Endothelial cell of umbilical vein (primary cell): ENCODE measurements at regions not wholly inside any gene's neighbourhood (a gene's known extent, or its start where the extent isn't known, plus 50 kb on each side); places are given as distances from the start of the nearest gene placed in this dataset.

Experiments used
- BruUV-seq: library from RNA; stranded (reverse); fragments of 400-500 nt; replicated peaks from 2 replicates; lab custom pipeline; 2021; lab: Mats Ljungman, UMichigan
- CTCF ChIA-PET: fragments of 300-600, 350-600 bp; sonication (Branson Sonifier 250); formaldehyde crosslinking; loops from one replicate; lab custom pipeline; 2021; ENCODE audit warnings: antibody characterized with exemption, inconsistent platforms; lab: Charles Lee
- POLR2A ChIA-PET: fragments of 300-600, 350-600 bp; sonication (Branson Sonifier 250); formaldehyde crosslinking; loops from one replicate; lab custom pipeline; 2021; ENCODE audit warnings: antibody characterized with exemption, inconsistent platforms; lab: Charles Lee
- DNase-seq: peaks from one replicate; pipeline ENCODE4 v3.0.0-alpha.2; 2011; ENCODE audit warnings: low read depth, low spot score
- FAIRE-seq: peaks from 2 replicates; lab custom pipeline; 2011; peaks lifted over from hg19 to GRCh38; lab: Jason Lieb, UNC
- H2AFZ ChIP-seq: 2 replicates; pipeline ENCODE4 v1.6.0; 2012; ENCODE audit warnings: low read depth, low read length, control low read depth, inconsistent platforms
- H3K27ac ChIP-seq: 2 replicates; pipeline ENCODE4 v1.5.1; 2011; ENCODE audit warnings: low read depth, mild to moderate bottlenecking, control low read depth, low read length, moderate library complexity; ENCODE audit not compliant: insufficient read depth
- H3K27me3 ChIP-seq, 2 experiments: 2 replicates each; pipeline versions ENCODE4 v1.6.0 to v1.6.1; 2011; ENCODE audit warnings: low read length in 2 of 2, mixed read lengths in 1 of 2; ENCODE audit not compliant: control insufficient read depth in 2 of 2, insufficient read depth in 2 of 2
- H3K36me3 ChIP-seq, 2 experiments: 2 replicates in 1 of 2; 3 replicates in 1 of 2; pipeline ENCODE4 v1.5.1; 2011; ENCODE audit warnings: low read length in 2 of 2, mild to moderate bottlenecking in 1 of 2, moderate library complexity in 1 of 2; ENCODE audit not compliant: control insufficient read depth in 2 of 2, insufficient read depth in 2 of 2; ENCODE audit errors: extremely low read depth in 1 of 2
- H3K4me1 ChIP-seq: 3 replicates; pipeline ENCODE4 v1.5.1; 2011; ENCODE audit warnings: mild to moderate bottlenecking, low read length; ENCODE audit not compliant: control insufficient read depth, insufficient read depth; ENCODE audit errors: extremely low read depth
- H3K4me2 ChIP-seq: 2 replicates; pipeline ENCODE4 v1.6.1; 2011; ENCODE audit warnings: low read length, control low read depth, mixed read lengths; ENCODE audit not compliant: insufficient read depth
- H3K4me3 ChIP-seq, 3 experiments: fragments of 200-600 bp in 1 of 3; sonication (generic), shearing (Covaris generic) in 1 of 3; replicated peaks in 1 of 3; 2 replicates each; pipeline ENCODE4 v1.5.1; 2011 to 2016; ENCODE audit warnings: control low read depth in 3 of 3, low read length in 3 of 3, mild to moderate bottlenecking in 2 of 3, inconsistent platforms in 1 of 3, low read depth in 1 of 3, moderate library complexity in 1 of 3; ENCODE audit not compliant: insufficient read depth in 1 of 3
- H3K79me2 ChIP-seq: 2 replicates; pipeline ENCODE4 v1.6.0; 2012; ENCODE audit warnings: low read length, inconsistent platforms; ENCODE audit not compliant: control insufficient read depth, insufficient read depth
- H3K9ac ChIP-seq: replicated peaks from 2 replicates; pipeline ENCODE3; 2011; ENCODE audit warnings: low read length, control low read depth; ENCODE audit not compliant: insufficient read depth; ENCODE audit errors: extremely low read depth
- H3K9me1 ChIP-seq: replicated peaks from 3 replicates; pipeline ENCODE4 v1.6.0; 2011; ENCODE audit warnings: mild to moderate bottlenecking, low read length; ENCODE audit not compliant: control insufficient read depth, insufficient read depth; ENCODE audit errors: extremely low read depth
- H3K9me3 ChIP-seq: replicated peaks from 2 replicates; pipeline ENCODE4 v1.5.1; 2012; ENCODE audit warnings: low read length, inconsistent platforms; ENCODE audit not compliant: control insufficient read depth, insufficient read depth
- H4K20me1 ChIP-seq: replicated peaks from 2 replicates; pipeline ENCODE3; 2011; ENCODE audit warnings: mild to moderate bottlenecking, low read length; ENCODE audit not compliant: control insufficient read depth, insufficient read depth; ENCODE audit errors: extremely low read depth
- CTCF ChIP-seq, 2 donors: IDR thresholded peaks; 1 replicate in 1 of 2; 2 replicates in 1 of 2; pipeline ENCODE4 v1.5.1; 2011; ENCODE audit warnings: low read length in 2 of 2, mild to moderate bottlenecking in 2 of 2, moderate library complexity in 2 of 2, control low read depth in 1 of 2, inconsistent platforms in 1 of 2, low read depth in 1 of 2; ENCODE audit not compliant: insufficient read depth in 1 of 2; ENCODE audit errors: extremely low read depth in 1 of 2
- EZH2 ChIP-seq: IDR thresholded peaks from 2 replicates; pipeline ENCODE4 v1.6.1; 2012; ENCODE audit warnings: borderline replicate concordance, low read depth, mild to moderate bottlenecking, moderate library complexity, low read length, inconsistent platforms; ENCODE audit not compliant: severe bottlenecking
- FOS ChIP-seq: IDR thresholded peaks from 2 replicates; pipeline ENCODE4 v1.6.1; 2011; ENCODE audit warnings: mild to moderate bottlenecking, low read length, moderate library complexity, borderline replicate concordance; ENCODE audit not compliant: insufficient read depth
- GATA2 ChIP-seq: IDR thresholded peaks from 2 replicates; pipeline ENCODE4 v1.7.0; 2011; ENCODE audit warnings: low read depth, mild to moderate bottlenecking, moderate library complexity, mixed read lengths, low read length; ENCODE audit not compliant: insufficient read length, insufficient read depth
- JUN ChIP-seq: IDR thresholded peaks from 2 replicates; pipeline ENCODE4 v1.6.1; 2011; ENCODE audit warnings: borderline replicate concordance, low read depth; ENCODE audit not compliant: insufficient read length, insufficient read depth
- MYC ChIP-seq: IDR thresholded peaks from one replicate; pipeline ENCODE4 v1.6.1; 2011; ENCODE audit warnings: mild to moderate bottlenecking, low read depth, low read length
- POLR2A ChIP-seq: IDR thresholded peaks from 2 replicates; pipeline ENCODE4 v1.6.1; 2012; ENCODE audit warnings: low read depth, mild to moderate bottlenecking, control low read depth, low read length
- POLR2AphosphoS5 ChIP-seq: IDR thresholded peaks from 2 replicates; pipeline ENCODE4 v1.6.1; 2012; ENCODE audit warnings: low read depth, mild to moderate bottlenecking, control low read depth, low read length, moderate library complexity; ENCODE audit not compliant: insufficient read depth
- dilution Hi-C: fragments of 300-500 bp; cut with MboI; formaldehyde crosslinking; loops from one replicate; pipeline ENCODE4 v1.15.0; 2019; ENCODE audit warnings: low sequenced_read_pairs; ENCODE audit not compliant: extremely low pct_ligation_motif_present
- intact Hi-C: fragments of 100-400 bp; cut with micrococcal nuclease; formaldehyde crosslinking; loops from one replicate; pipeline ENCODE4 v1.10.0; 2022
- TF ChIP-seq, protein P1 (sequence below): IDR thresholded peaks from 2 replicates; pipeline ENCODE4 v1.6.1; 2011; ENCODE audit not compliant: insufficient read depth, insufficient read length

DNA sequence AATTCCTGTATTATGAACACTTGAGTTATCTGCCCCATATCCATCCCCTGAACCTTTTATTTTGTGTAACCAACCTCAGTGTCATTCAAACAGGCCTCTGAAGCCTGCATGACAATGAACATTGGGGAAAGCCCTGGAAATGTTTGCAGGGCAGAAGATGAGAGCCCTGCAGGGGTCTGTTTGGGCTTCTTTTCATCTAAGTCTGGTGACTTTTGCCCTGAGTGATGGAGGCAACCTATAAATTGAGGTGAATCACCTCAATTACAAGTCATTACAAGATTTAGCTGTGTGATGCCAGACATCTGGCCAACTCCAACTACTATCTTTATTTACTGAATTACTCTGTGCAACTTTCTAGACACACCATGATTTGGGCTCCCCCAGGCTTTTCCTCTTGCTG, 189.2 kb downstream of the MAF start:
- dilution Hi-C loops, result no loop called here
- no peak overlapping the region for H3K27ac ChIP-seq
- no peaks in the 10 kb centered on the region for H3K79me2 ChIP-seq
- H3K36me3 ChIP-seq, result no peaks in the 10 kb centered on the region
- ChIA-PET CTCF (no interaction called here), POLR2A (no interaction called here)
- DNase-seq (no peak), FAIRE-seq (no peak)
- no peaks in the 10 kb centered on the region for H4K20me1 ChIP-seq
- no TSS peak for BruUV-seq
- H3K4me2 ChIP-seq, result no peak overlapping the region
- intact Hi-C loops, result no loop called here
- no peaks in the 10 kb centered on the region for H3K4me1 ChIP-seq
- no peaks in the 10 kb centered on the region for H3K9me1 ChIP-seq
- H3K9ac ChIP-seq, result no peak overlapping the region
- H3K27me3 ChIP-seq, result no peaks in the 10 kb centered on the region
- H3K4me3 ChIP-seq, result no peak overlapping the region
- H2AFZ ChIP-seq, result no peak overlapping the region
- peaks cover 5% of the 10 kb centered on the region for H3K9me3 ChIP-seq
- TF ChIP-seq POLR2A, result no peak
- TF ChIP-seq, protein P1, sequence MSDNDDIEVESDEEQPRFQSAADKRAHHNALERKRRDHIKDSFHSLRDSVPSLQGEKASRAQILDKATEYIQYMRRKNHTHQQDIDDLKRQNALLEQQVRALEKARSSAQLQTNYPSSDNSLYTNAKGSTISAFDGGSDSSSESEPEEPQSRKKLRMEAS, result no peak
- no peak for TF ChIP-seq JUN
- TF ChIP-seq MYC, result no peak
- no peak for TF ChIP-seq EZH2
- TF ChIP-seq POLR2AphosphoS5, result no peak
- TF ChIP-seq FOS, result no peak
- TF ChIP-seq CTCF (IDR thresholded peaks at IDR 0.05; ENCODE audit: extremely low read depth in 1 of 2, insufficient read depth in 1 of 2, low read depth in 1 of 2, low read length in 2 of 2), result no peak
- no peak for TF ChIP-seq GATA2
